HepG2 (cell line): ENCODE measurements at regions not wholly inside any gene's neighbourhood (a gene's known extent, or its start where the extent isn't known, plus 50 kb on each side); places are given as distances from the start of the nearest gene placed in this dataset.

ENCODE experiments used
- ATAC-seq: fragments of 200-7000 bp; cut with Tn5 transposase; 3 replicates; pipeline ENCODE4 v1.9.1; 2020; ENCODE audit warnings: mild to moderate bottlenecking, moderate library complexity
- BruUV-seq: library from RNA; stranded (reverse); fragments of 400-500 nt; replicated peaks from 2 replicates; lab custom pipeline; 2021; lab: Mats Ljungman, UMichigan
- CTCF ChIA-PET: fragments of 300-600 bp; formaldehyde crosslinking; extraction: SDS; loops from one replicate; lab custom pipeline; 2021; ENCODE audit warnings: low total read pairs, inconsistent platforms, low intra/inter-chr PET ratio; lab: Yijun Ruan, JAX
- POLR2A ChIA-PET: fragments of 350-600 bp; sonication (Branson Sonifier 250); formaldehyde crosslinking; loops from one replicate; lab custom pipeline; 2020; ENCODE audit warnings: antibody characterized with exemption, inconsistent platforms; lab: Yijun Ruan, JAX
- DNase-seq: peaks from one replicate; pipeline ENCODE4 v3.0.0-alpha.2; 2015; ENCODE audit warnings: low spot score
- FAIRE-seq: peaks from 3 replicates; lab custom pipeline; 2011; peaks lifted over from hg19 to GRCh38; lab: Jason Lieb, UNC
- H2AFZ ChIP-seq: one replicate; pipeline ENCODE4 v1.6.1; 2011; ENCODE audit warnings: low read length, inconsistent platforms
- H3K27ac ChIP-seq: fragments of 300-600 bp; 3 replicates; pipeline ENCODE4 v1.8.0; 2011; ENCODE audit warnings: mixed run types, mild to moderate bottlenecking, mixed read lengths, low read length, inconsistent platforms; ENCODE audit not compliant: insufficient read depth; ENCODE audit errors: extremely low read length
- H3K27me3 ChIP-seq, 2 experiments: fragments of 200-600 bp in 1 of 2; 2 replicates in 1 of 2; 3 replicates in 1 of 2; pipeline versions ENCODE4 v1.6.0 to v1.8.0; 2011; ENCODE audit warnings: low read length in 2 of 2, mild to moderate bottlenecking in 2 of 2, moderate library complexity in 2 of 2, inconsistent platforms in 1 of 2; ENCODE audit not compliant: insufficient read depth in 2 of 2, control insufficient read depth in 1 of 2
- H3K36me3 ChIP-seq, 2 experiments: fragments of 200-600 bp in 1 of 2; replicated peaks in 1 of 2; 2 replicates in 1 of 2; 3 replicates in 1 of 2; pipeline versions ENCODE4 v1.5.1 to v1.8.0; 2011; ENCODE audit warnings: low read length in 2 of 2, inconsistent platforms in 1 of 2; ENCODE audit not compliant: insufficient read depth in 2 of 2, control insufficient read depth in 1 of 2
- H3K4me1 ChIP-seq: 2 replicates; pipeline ENCODE4 v1.5.1; 2012; ENCODE audit warnings: low read length, inconsistent platforms; ENCODE audit not compliant: insufficient read depth
- H3K4me2 ChIP-seq: 2 replicates; pipeline ENCODE4 v1.6.0; 2011; ENCODE audit warnings: low read depth, low read length, inconsistent platforms
- H3K4me3 ChIP-seq, 3 experiments: fragments of 200-600 bp in 1 of 3; sonication (generic), shearing (Covaris generic) in 1 of 3; replicated peaks in 1 of 3; 2 replicates each; pipeline ENCODE4 v1.5.1; 2011 to 2016; ENCODE audit warnings: low read length in 3 of 3, inconsistent platforms in 2 of 3, low read depth in 2 of 3, mild to moderate bottlenecking in 2 of 3, control low read depth in 1 of 3, mixed read lengths in 1 of 3; ENCODE audit not compliant: insufficient read depth in 1 of 3
- H3K79me2 ChIP-seq: one replicate; pipeline ENCODE4 v1.6.1; 2011; ENCODE audit warnings: low read length, inconsistent platforms; ENCODE audit not compliant: insufficient read depth
- H3K9ac ChIP-seq: 2 replicates; pipeline ENCODE4 v1.6.0; 2011; ENCODE audit warnings: mild to moderate bottlenecking, low read depth, low read length, inconsistent platforms; ENCODE audit not compliant: insufficient read depth
- H3K9me3 ChIP-seq: 2 replicates; pipeline ENCODE4 v1.5.1; 2012; ENCODE audit warnings: mild to moderate bottlenecking, low read length
- H4K20me1 ChIP-seq: 2 replicates; pipeline ENCODE4 v1.6.0; 2011; ENCODE audit warnings: inconsistent platforms, mild to moderate bottlenecking, low read length, moderate library complexity; ENCODE audit not compliant: insufficient read depth
- CENPX ChIP-seq: sonication (generic); formaldehyde crosslinking; IDR thresholded peaks from 2 replicates; pipeline ENCODE4 v1.9.0; 2021; ENCODE audit warnings: mild to moderate bottlenecking, missing genetic modification reagents, moderate library complexity
- KLF11 ChIP-seq: IDR thresholded peaks from 2 replicates; pipeline ENCODE4 v1.6.1; 2016; ENCODE audit warnings: missing compliant biosample characterization
- MAX ChIP-seq: IDR thresholded peaks from 2 replicates; pipeline ENCODE4 v1.6.1; 2012; ENCODE audit warnings: inconsistent platforms
- MYC ChIP-seq: sonication (generic); formaldehyde crosslinking; IDR thresholded peaks from 2 replicates; pipeline ENCODE4 v1.9.0; 2021; ENCODE audit warnings: missing genetic modification reagents, borderline replicate concordance
- PAWR ChIP-seq: sonication (generic); formaldehyde crosslinking; IDR thresholded peaks from 2 replicates; pipeline ENCODE4 v1.4.0; 2020; ENCODE audit warnings: missing genetic modification reagents, mild to moderate bottlenecking, borderline replicate concordance
- PAX8 ChIP-seq: sonication (generic); formaldehyde crosslinking; IDR thresholded peaks from 2 replicates; pipeline ENCODE4 v1.8.0; 2022; ENCODE audit warnings: mild to moderate bottlenecking, missing genetic modification reagents, borderline replicate concordance
- RARG ChIP-seq: sonication (generic); formaldehyde crosslinking; IDR thresholded peaks from 2 replicates; pipeline ENCODE4 v1.4.0; 2020; ENCODE audit warnings: low read depth, mild to moderate bottlenecking, missing genetic modification reagents
- SCMH1 ChIP-seq: sonication (generic); formaldehyde crosslinking; IDR thresholded peaks from 2 replicates; pipeline ENCODE4 v1.9.0; 2021; ENCODE audit warnings: missing genetic modification reagents, mild to moderate bottlenecking, borderline replicate concordance
- ZEB1 ChIP-seq: IDR thresholded peaks from 2 replicates; pipeline ENCODE4 v1.6.1; 2012; ENCODE audit warnings: mild to moderate bottlenecking, low read depth, inconsistent platforms; ENCODE audit not compliant: insufficient replicate concordance
- ZFYVE20 ChIP-seq: sonication (generic); formaldehyde crosslinking; IDR thresholded peaks from 2 replicates; pipeline ENCODE4 v1.8.0; 2023; ENCODE audit warnings: low read depth, mild to moderate bottlenecking, moderate library complexity, missing genetic modification reagents, borderline replicate concordance
- ZNF234 ChIP-seq: sonication (generic); formaldehyde crosslinking; conservative IDR thresholded peaks from 2 replicates; pipeline ENCODE4 v1.5.1; 2020; ENCODE audit warnings: mild to moderate bottlenecking, missing genetic modification reagents
- ZNF253 ChIP-seq: sonication (generic); formaldehyde crosslinking; IDR thresholded peaks from 2 replicates; pipeline ENCODE4 v1.8.0; 2022; ENCODE audit warnings: mild to moderate bottlenecking, missing genetic modification reagents, borderline replicate concordance
- ZNF432 ChIP-seq: sonication (generic); formaldehyde crosslinking; IDR thresholded peaks from 2 replicates; pipeline ENCODE4 v1.5.0; 2020; ENCODE audit warnings: missing genetic modification reagents, mild to moderate bottlenecking, borderline replicate concordance
- ZNF580 ChIP-seq: IDR thresholded peaks from 2 replicates; pipeline ENCODE4 v1.6.1; 2016; ENCODE audit warnings: low read depth, borderline replicate concordance
- ZNF678 ChIP-seq: sonication (generic); formaldehyde crosslinking; IDR thresholded peaks from 2 replicates; pipeline ENCODE4 v1.4.0; 2020; ENCODE audit warnings: mild to moderate bottlenecking, missing genetic modification reagents
- ZNF703 ChIP-seq: sonication (generic); formaldehyde crosslinking; IDR thresholded peaks from 2 replicates; pipeline ENCODE4 v1.5.1; 2020; ENCODE audit warnings: missing genetic modification reagents, mild to moderate bottlenecking, moderate library complexity, borderline replicate concordance
- ZNF740 ChIP-seq: sonication (generic); formaldehyde crosslinking; IDR thresholded peaks from 2 replicates; pipeline ENCODE4 v1.4.0; 2020; ENCODE audit warnings: missing genetic modification reagents
- ZNF761 ChIP-seq: sonication (generic); formaldehyde crosslinking; conservative IDR thresholded peaks from 2 replicates; pipeline ENCODE4 v1.4.0; 2020; ENCODE audit warnings: mild to moderate bottlenecking, missing genetic modification reagents
- ZNF782 ChIP-seq: sonication (generic); formaldehyde crosslinking; IDR thresholded peaks from 2 replicates; pipeline ENCODE4 v1.4.0; 2020; ENCODE audit warnings: missing genetic modification reagents, mild to moderate bottlenecking, borderline replicate concordance
- WGBS: methylation state at CpG from one replicate; pipeline ENCODE4 v1.1.6; 2017; ENCODE audit warnings: low lambda C conversion rate; 5-methylcytosine and 5-hydroxymethylcytosine counted together
- in situ Hi-C: cut with HindIII; loops from 2 replicates; pipeline ENCODE4 v1.10.0; 2017; ENCODE audit warnings: low pct_unique_long_range_greater_than_20kb; ENCODE audit not compliant: extremely low pct_ligation_motif_present
- intact Hi-C: fragments of 100-400 bp; cut with micrococcal nuclease; formaldehyde crosslinking; loops from one replicate; pipeline ENCODE4 v1.10.0; 2022; ENCODE audit not compliant: unreplicated experiment

GRCh38 chr22:27255580-27255979 lies 546.0 kb downstream of the MN1 start:
- Histone ChIP-seq H3K4me2 (no peak overlapping the region), H3K9ac (no peak overlapping the region), H3K9me3 (peaks cover 7% of the 10 kb centered on the region; the same call in 1 of the 2 replicates), H3K36me3 (no peaks in the 10 kb centered on the region), H3K4me3 (no peak overlapping the region), H4K20me1 (no peaks in the 10 kb centered on the region), H3K27me3 (no peaks in the 10 kb centered on the region), H3K27ac (no peak overlapping the region), H2AFZ (no peak overlapping the region), H3K79me2 (no peaks in the 10 kb centered on the region), H3K4me1 (no peaks in the 10 kb centered on the region)
- ChIA-PET POLR2A (no interaction called here), CTCF (no interaction called here)
- in situ Hi-C loops (no loop called here), intact Hi-C loops (no loop called here)
- no peak for DNase-seq
- no peak for ATAC-seq
- 0% methylated on average over 3 of the region's 3 CpGs for WGBS
- TF ChIP-seq ZNF761 (CRISPR knock-in tag) (no peak), ZNF580 (no peak), ZNF740 (CRISPR knock-in tag) (no peak), KLF11 (CRISPR knock-in tag) (no peak), ZNF234 (CRISPR knock-in tag) (no peak), MAX (no peak), SCMH1 (CRISPR knock-in tag) (no peak), ZNF253 (CRISPR knock-in tag) (no peak), ZFYVE20 (no peak), ZNF432 (CRISPR knock-in tag) (no peak), CENPX (CRISPR knock-in tag) (no peak), MYC (no peak), PAX8 (no peak), PAWR (CRISPR knock-in tag) (no peak), ZEB1 (no peak), ZNF782 (CRISPR knock-in tag) (no peak), RARG (CRISPR knock-in tag) (no peak), ZNF678 (CRISPR knock-in tag) (no peak), ZNF703 (CRISPR knock-in tag) (no peak)
- no peak for FAIRE-seq
- no TSS peak for BruUV-seq
